Natural killer cell (primary cell): ENCODE measurements at regions not wholly inside any gene's neighbourhood (a gene's known extent, or its start where the extent isn't known, plus 50 kb on each side); places are given as distances from the start of the nearest gene placed in this dataset.

ENCODE experiments used
- ATAC-seq, 3 donors: fragments of 150-1000 bp in 2 of 3; fragments of 200-7000 bp in 1 of 3; cut with Tn5 transposase; 1 replicate in 1 of 3; 2 replicates in 2 of 3; pipeline ENCODE4 v1.10.0; 2021; ENCODE audit warnings: mild to moderate bottlenecking in 2 of 3, moderate library complexity in 2 of 3
- DNase-seq, 2 donors: peaks; one replicate each; pipeline versions ENCODE4 v3.0.0 to v3.0.0-alpha.2; 2013 to 2021; ENCODE audit warnings: mixed read lengths in 1 of 2
- H3K27ac ChIP-seq: one replicate; pipeline ENCODE4 v1.5.1; 2013; ENCODE audit warnings: mild to moderate bottlenecking, low read length
- H3K27me3 ChIP-seq: one replicate; pipeline ENCODE4 v1.6.1; 2013; ENCODE audit warnings: low read length; ENCODE audit not compliant: control insufficient read depth, insufficient read depth
- H3K36me3 ChIP-seq: one replicate; pipeline ENCODE4 v1.6.1; 2013; ENCODE audit warnings: low read length; ENCODE audit not compliant: control insufficient read depth, insufficient read depth
- H3K4me1 ChIP-seq: one replicate; pipeline ENCODE4 v1.6.1; 2013; ENCODE audit warnings: low read length; ENCODE audit not compliant: control insufficient read depth, insufficient read depth
- H3K4me3 ChIP-seq: one replicate; pipeline ENCODE4 v1.5.1; 2013; ENCODE audit warnings: low read length
- H3K9me3 ChIP-seq: one replicate; pipeline ENCODE4 v1.6.1; 2013; ENCODE audit warnings: low read length; ENCODE audit not compliant: control insufficient read depth, insufficient read depth
- H3K27ac Mint-ChIP-seq, 2 donors: one replicate each; pipeline ENCODE4 v1.8.0; 2022; ENCODE audit warnings: mild to moderate bottlenecking in 2 of 2, mixed read lengths in 2 of 2, moderate library complexity in 1 of 2
- H3K27me3 Mint-ChIP-seq, 2 donors: one replicate each; pipeline ENCODE4 v1.8.0; 2022; ENCODE audit warnings: low read depth in 2 of 2, mixed read lengths in 2 of 2
- H3K36me3 Mint-ChIP-seq: one replicate; pipeline ENCODE4 v1.8.0; 2022; ENCODE audit warnings: mixed read lengths
- H3K4me1 Mint-ChIP-seq, 2 donors: one replicate each; pipeline ENCODE4 v1.8.0; 2022; ENCODE audit warnings: mixed read lengths in 2 of 2
- H3K4me3 Mint-ChIP-seq: one replicate; pipeline ENCODE4 v1.8.0; 2022; ENCODE audit warnings: mild to moderate bottlenecking, moderate library complexity, mixed read lengths
- H3K9me3 Mint-ChIP-seq, 2 donors: one replicate each; pipeline ENCODE4 v1.8.0; 2022; ENCODE audit warnings: mixed read lengths in 2 of 2
- WGBS: methylation state at CpG from one replicate; pipeline ENCODE4 v1.1.7; 2013; ENCODE audit warnings: missing lambda C conversion rate; ENCODE audit not compliant: insufficient coverage; 5-methylcytosine and 5-hydroxymethylcytosine counted together
- intact Hi-C: fragments of 100-400 bp; cut with micrococcal nuclease; formaldehyde crosslinking; loops from one replicate; pipeline ENCODE4 v1.14.2; 2022
- TF ChIP-seq, protein P1 (sequence below): fragments of 200-600 bp; IDR thresholded peaks from one replicate; pipeline ENCODE4 v1.8.0; 2022; ENCODE audit warnings: antibody characterized with exemption

DNA sequence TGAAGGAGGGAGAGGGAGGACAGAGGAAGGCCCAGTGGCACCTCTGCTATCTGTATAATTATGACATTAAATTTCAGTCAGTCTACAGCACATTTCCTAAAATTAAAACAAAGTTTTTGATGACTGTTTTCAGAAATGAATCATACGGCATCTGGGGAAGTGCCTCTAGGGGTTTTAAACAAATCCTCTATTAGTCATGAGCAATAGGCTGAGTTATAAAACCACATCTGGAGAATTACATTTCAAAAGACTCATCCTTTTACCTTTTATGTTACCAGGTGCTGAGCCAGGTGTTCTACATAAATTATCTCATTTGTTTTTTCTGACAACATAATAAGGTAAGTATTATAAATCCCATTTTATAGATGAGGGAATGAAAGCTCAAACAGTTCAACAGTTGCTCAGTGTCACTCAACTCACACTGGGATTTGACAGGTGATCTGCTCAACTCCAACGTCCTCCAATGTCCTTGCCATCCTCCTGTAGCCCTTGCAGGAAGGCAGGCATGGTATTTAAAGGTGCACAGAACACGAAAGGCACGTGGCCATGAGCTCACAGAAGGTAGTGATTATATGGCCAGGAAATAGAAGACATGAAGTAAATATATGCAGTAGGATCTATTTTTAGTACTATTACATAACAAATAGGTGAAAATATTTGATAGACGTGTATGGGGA, 184.2 kb upstream of the MAN1A1 start:
- Histone ChIP-seq H3K36me3 (no peaks in the 10 kb centered on the region), H3K9me3 (no peaks in the 10 kb centered on the region), H3K4me1 (no peaks in the 10 kb centered on the region), H3K27me3 (no peaks in the 10 kb centered on the region), H3K27ac (no peak overlapping the region), H3K4me3 (no peak overlapping the region)
- no peak for ATAC-seq
- no peak overlapping the region for H3K4me3 Mint-ChIP-seq
- TF ChIP-seq, protein P1, sequence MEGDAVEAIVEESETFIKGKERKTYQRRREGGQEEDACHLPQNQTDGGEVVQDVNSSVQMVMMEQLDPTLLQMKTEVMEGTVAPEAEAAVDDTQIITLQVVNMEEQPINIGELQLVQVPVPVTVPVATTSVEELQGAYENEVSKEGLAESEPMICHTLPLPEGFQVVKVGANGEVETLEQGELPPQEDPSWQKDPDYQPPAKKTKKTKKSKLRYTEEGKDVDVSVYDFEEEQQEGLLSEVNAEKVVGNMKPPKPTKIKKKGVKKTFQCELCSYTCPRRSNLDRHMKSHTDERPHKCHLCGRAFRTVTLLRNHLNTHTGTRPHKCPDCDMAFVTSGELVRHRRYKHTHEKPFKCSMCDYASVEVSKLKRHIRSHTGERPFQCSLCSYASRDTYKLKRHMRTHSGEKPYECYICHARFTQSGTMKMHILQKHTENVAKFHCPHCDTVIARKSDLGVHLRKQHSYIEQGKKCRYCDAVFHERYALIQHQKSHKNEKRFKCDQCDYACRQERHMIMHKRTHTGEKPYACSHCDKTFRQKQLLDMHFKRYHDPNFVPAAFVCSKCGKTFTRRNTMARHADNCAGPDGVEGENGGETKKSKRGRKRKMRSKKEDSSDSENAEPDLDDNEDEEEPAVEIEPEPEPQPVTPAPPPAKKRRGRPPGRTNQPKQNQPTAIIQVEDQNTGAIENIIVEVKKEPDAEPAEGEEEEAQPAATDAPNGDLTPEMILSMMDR, result no peak
- no peak overlapping the region for H3K27ac Mint-ChIP-seq
- peaks cover 0 to 3% of the 10 kb centered on the region in 2 donors for H3K27me3 Mint-ChIP-seq
- no peaks in the 10 kb centered on the region for H3K36me3 Mint-ChIP-seq
- H3K4me1 Mint-ChIP-seq, result no peaks in the 10 kb centered on the region
- H3K9me3 Mint-ChIP-seq, result no peaks in the 10 kb centered on the region
- WGBS, result 53% methylated on average over 2 of the region's 5 CpGs
- intact Hi-C loops, result no loop called here
- no peak for DNase-seq

DNA sequence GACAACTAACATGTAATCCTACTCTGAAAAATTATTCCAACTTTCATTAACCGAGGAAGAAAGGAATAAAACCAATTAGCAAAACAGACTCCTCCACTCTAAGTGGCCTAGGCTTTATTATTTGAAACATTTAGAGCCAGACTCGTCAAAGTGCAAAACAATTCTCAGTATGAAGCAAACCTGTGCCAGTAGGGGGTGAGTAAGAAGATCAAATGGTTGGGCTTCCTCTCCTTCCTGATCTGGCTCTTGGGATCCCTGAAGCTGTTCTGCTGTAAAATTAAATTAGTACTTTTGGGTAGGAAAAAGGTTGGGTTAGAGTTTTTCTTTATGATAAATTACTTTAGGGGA, 177.6 kb upstream of the MAN1A1 start:
- 79% methylated on average over 2 of the region's 2 CpGs for WGBS

DNA sequence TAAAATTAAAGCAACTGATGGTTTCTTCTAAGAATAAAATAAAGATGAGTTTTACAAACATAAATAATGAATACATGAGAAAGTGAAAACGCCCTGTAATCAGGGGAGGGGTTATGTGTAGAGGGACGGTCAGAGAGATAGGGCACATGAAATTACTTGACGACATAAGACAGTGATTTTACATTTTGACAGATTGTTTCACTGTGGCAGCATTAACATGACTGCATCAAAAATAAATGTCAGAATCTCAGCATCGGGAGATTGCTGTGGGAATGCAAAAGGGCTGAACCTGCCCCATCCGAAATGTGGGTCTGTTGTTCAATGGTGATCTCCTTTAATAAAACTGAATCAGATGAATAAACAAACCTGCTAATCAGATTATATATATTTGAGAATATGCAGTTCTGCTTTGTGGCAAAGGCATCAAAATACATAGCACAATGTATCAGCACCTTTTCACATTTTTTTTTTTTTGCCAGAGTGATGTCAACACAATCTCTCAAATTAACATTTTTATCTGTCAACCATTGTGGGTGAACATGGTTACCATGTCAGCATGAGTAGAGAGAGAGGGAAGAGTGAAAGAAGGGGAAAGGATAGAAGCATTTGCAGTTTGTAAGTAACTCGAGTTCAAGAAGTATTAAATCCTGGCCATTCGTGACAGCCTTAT, 177.1 kb upstream of the MAN1A1 start:
- Mint-ChIP-seq H3K4me1 (no peaks in the 10 kb centered on the region), H3K36me3 (no peaks in the 10 kb centered on the region), H3K9me3 (no peaks in the 10 kb centered on the region), H3K4me3 (no peak overlapping the region), H3K27ac (no peak overlapping the region), H3K27me3 (peaks cover 0 to 8% of the 10 kb centered on the region in 2 donors)
- Histone ChIP-seq H3K27ac (no peak overlapping the region), H3K4me1 (no peaks in the 10 kb centered on the region), H3K9me3 (no peaks in the 10 kb centered on the region), H3K27me3 (no peaks in the 10 kb centered on the region), H3K36me3 (no peaks in the 10 kb centered on the region), H3K4me3 (no peak overlapping the region)
- intact Hi-C loops, result no loop called here
- DNase-seq (no peak), ATAC-seq (no peak)
- TF ChIP-seq, protein P1, result no peak
- WGBS, result 94% methylated on average over 6 of the region's 7 CpGs

More for the DNA sequence above, 177.6 kb upstream of the MAN1A1 start:
- peaks cover 0 to 8% of the 10 kb centered on the region in 2 donors for H3K27me3 Mint-ChIP-seq
- no peaks in the 10 kb centered on the region for H3K27me3 ChIP-seq
- H3K36me3 Mint-ChIP-seq, result no peaks in the 10 kb centered on the region
- DNase-seq (no peak), ATAC-seq (no peak)
- no peak overlapping the region for H3K27ac Mint-ChIP-seq
- TF ChIP-seq, protein P1, result no peak
- no peaks in the 10 kb centered on the region for H3K4me1 Mint-ChIP-seq
- H3K4me3 Mint-ChIP-seq, result no peak overlapping the region
- intact Hi-C loops, result no loop called here
- H3K9me3 Mint-ChIP-seq, result no peaks in the 10 kb centered on the region
- no peak overlapping the region for H3K27ac ChIP-seq
- H3K4me3 ChIP-seq, result no peak overlapping the region
- H3K9me3 ChIP-seq, result no peaks in the 10 kb centered on the region
- no peaks in the 10 kb centered on the region for H3K4me1 ChIP-seq
- H3K36me3 ChIP-seq, result no peaks in the 10 kb centered on the region

DNA sequence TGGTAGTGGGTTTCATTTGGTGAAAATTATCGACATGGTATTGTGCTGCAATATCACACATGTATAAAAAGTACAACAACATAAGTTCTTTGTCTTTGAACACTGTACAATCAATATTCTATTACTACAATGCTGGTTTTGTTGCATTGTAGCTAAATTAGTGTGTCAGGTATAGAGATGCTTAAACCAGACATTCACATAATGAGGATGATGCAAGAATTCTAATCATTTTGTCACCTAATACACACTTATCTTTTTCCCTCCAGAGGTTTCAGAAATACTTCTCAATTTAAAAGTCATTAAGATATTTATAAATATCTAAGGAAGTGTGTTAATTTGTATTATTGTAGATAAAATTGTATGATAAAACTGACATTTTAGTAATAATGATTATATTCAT, 174.8 kb upstream of the MAN1A1 start:
- H3K4me3 Mint-ChIP-seq, result no peak overlapping the region
- WGBS, result no CpG with 5 or more reads among the region's 1 CpG

More for the DNA sequence above, 174.8 kb upstream of the MAN1A1 start:
- Mint-ChIP-seq H3K27ac (no peak overlapping the region), H3K36me3 (no peaks in the 10 kb centered on the region), H3K27me3 (peaks cover 0 to 8% of the 10 kb centered on the region in 2 donors), H3K4me1 (no peaks in the 10 kb centered on the region), H3K9me3 (no peaks in the 10 kb centered on the region)
- TF ChIP-seq, protein P1, result no peak
- H3K4me3 ChIP-seq, result no peak overlapping the region
- DNase-seq (no peak), ATAC-seq (no peak)
- H3K9me3 ChIP-seq, result no peaks in the 10 kb centered on the region
- intact Hi-C loops, result no loop called here
- H3K4me1 ChIP-seq, result no peaks in the 10 kb centered on the region
- no peaks in the 10 kb centered on the region for H3K36me3 ChIP-seq
- H3K27me3 ChIP-seq, result no peaks in the 10 kb centered on the region
- H3K27ac ChIP-seq, result no peak overlapping the region
